ENCODE measurements at regions not wholly inside any gene's neighbourhood (a gene's known extent, or its start where the extent isn't known, plus 50 kb on each side); places are given as distances from the start of the nearest gene placed in this dataset.

DNA sequence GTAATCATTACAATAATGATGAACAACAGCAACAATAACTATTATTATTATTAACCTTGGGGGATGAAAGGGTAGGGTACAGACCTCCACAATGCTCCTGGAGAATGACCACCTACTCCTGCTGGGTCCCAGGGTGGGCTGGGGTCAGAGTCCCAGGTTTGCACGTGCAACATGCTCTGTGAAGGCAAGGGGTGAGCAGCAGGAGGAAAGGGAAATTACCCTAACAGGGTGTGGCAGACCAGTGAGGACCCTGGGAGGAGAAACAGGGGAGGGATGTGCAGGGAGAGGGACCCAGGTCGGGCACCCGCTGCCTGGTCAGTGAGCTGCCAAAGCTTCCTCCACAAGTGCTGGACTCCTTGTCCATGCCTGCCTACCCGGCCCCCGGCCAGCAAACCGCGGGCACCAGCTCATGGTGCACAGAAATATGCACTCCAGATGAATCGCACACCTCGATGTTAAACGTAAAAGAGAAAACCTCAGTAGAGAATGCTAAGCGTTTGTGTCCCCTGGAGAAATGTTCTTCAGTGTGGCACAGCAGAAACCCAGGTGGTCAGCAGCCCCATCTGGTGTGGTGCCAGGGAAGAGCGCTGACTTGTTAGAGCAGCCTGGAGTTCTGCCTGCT is 767.1 kb downstream of the KCNJ18 start:
- WGBS (ENCODE audit: low lambda C conversion rate) = 21% methylated on average over 12 of the region's 12 CpGs
- FAIRE-seq = no peak

More for the DNA sequence above, 767.1 kb downstream of the KCNJ18 start:
- Histone ChIP-seq H3K27ac (ENCODE audit: extremely low read length, insufficient read depth, low read length) (no peak overlapping the region), H3K4me1 (ENCODE audit: insufficient read depth, low read length) (no peaks in the 10 kb centered on the region), H2AFZ (ENCODE audit: low read length) (no peak overlapping the region), H4K20me1 (ENCODE audit: insufficient read depth, low read length) (no peaks in the 10 kb centered on the region), H3K4me2 (ENCODE audit: low read depth, low read length) (no peak overlapping the region), H3K36me3 (replicated peaks in 1 of 2; ENCODE audit: control insufficient read depth in 1 of 2, insufficient read depth in 2 of 2, low read length in 2 of 2) (no peaks in the 10 kb centered on the region), H3K9ac (ENCODE audit: insufficient read depth, low read depth, low read length) (no peak overlapping the region), H3K9me3 (ENCODE audit: low read length) (no peaks in the 10 kb centered on the region), H3K4me3 (replicated peaks in 1 of 3; ENCODE audit: insufficient read depth in 1 of 3, low read depth in 2 of 3, low read length in 3 of 3) (no peak overlapping the region), H3K27me3 (ENCODE audit: control insufficient read depth in 1 of 2, insufficient read depth in 2 of 2, low read length in 2 of 2) (no peaks in the 10 kb centered on the region; a peak in 1 of 5 replicates), H3K79me2 (ENCODE audit: insufficient read depth, low read length) (no peaks in the 10 kb centered on the region)
- intact Hi-C loops (cut with micrococcal nuclease; ENCODE audit: unreplicated experiment) (no loop called here), in situ Hi-C loops (cut with HindIII; ENCODE audit: extremely low pct_ligation_motif_present, low pct_unique_long_range_greater_than_20kb) (loop anchor here (25.0 kb wide), 2 partner anchors 97 to 103 kb away; no protein-coding TSS in a partner anchor)
- CTCF ChIA-PET (ENCODE audit: low intra/inter-chr PET ratio, low total read pairs) = no interaction called here
- TF ChIP-seq, protein P1, sequence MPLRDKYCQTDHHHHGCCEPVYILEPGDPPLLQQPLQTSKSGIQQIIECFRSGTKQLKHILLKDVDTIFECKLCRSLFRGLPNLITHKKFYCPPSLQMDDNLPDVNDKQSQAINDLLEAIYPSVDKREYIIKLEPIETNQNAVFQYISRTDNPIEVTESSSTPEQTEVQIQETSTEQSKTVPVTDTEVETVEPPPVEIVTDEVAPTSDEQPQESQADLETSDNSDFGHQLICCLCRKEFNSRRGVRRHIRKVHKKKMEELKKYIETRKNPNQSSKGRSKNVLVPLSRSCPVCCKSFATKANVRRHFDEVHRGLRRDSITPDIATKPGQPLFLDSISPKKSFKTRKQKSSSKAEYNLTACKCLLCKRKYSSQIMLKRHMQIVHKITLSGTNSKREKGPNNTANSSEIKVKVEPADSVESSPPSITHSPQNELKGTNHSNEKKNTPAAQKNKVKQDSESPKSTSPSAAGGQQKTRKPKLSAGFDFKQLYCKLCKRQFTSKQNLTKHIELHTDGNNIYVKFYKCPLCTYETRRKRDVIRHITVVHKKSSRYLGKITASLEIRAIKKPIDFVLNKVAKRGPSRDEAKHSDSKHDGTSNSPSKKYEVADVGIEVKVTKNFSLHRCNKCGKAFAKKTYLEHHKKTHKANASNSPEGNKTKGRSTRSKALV (CRISPR knock-in tag; IDR thresholded peaks at IDR 0.05) = no peak
- TF ChIP-seq, protein P2, sequence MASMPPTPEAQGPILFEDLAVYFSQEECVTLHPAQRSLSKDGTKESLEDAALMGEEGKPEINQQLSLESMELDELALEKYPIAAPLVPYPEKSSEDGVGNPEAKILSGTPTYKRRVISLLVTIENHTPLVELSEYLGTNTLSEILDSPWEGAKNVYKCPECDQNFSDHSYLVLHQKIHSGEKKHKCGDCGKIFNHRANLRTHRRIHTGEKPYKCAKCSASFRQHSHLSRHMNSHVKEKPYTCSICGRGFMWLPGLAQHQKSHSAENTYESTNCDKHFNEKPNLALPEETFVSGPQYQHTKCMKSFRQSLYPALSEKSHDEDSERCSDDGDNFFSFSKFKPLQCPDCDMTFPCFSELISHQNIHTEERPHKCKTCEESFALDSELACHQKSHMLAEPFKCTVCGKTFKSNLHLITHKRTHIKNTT (CRISPR knock-in tag; IDR thresholded peaks at IDR 0.05) = no peak
- TF ChIP-seq ATAD3A (CRISPR knock-in tag; IDR thresholded peaks at IDR 0.05) = no peak
- no peak for TF ChIP-seq SMARCE1 (IDR thresholded peaks at IDR 0.05; ENCODE audit: borderline replicate concordance)
- TF ChIP-seq FOXP1 (IDR thresholded peaks at IDR 0.05) = no peak
- TF ChIP-seq FOXP1 (CRISPR knock-in tag; IDR thresholded peaks at IDR 0.05) = no peak
- TF ChIP-seq CBX1 (IDR thresholded peaks at IDR 0.05; ENCODE audit: low read depth) = no peak
- TF ChIP-seq POLR2AphosphoS5 (IDR thresholded peaks at IDR 0.05; ENCODE audit: low read depth, low read length) = no peak
- TF ChIP-seq POGZ (CRISPR knock-in tag; IDR thresholded peaks at IDR 0.05) = no peak
- ATAC-seq = no peak
- POLR2A ChIA-PET = no interaction called here
- BruUV-seq (replicated peaks) = no TSS peak
- no peak for DNase-seq (ENCODE audit: low spot score)
